COLO829 (cell line): ENCODE measurements at regions not wholly inside any gene's neighbourhood (a gene's known extent, or its start where the extent isn't known, plus 50 kb on each side); places are given as distances from the start of the nearest gene placed in this dataset.

Experiments used
- DNase-seq: peaks from one replicate; pipeline ENCODE4 v3.0.0; 2012; ENCODE audit warnings: low spot score

DNA sequence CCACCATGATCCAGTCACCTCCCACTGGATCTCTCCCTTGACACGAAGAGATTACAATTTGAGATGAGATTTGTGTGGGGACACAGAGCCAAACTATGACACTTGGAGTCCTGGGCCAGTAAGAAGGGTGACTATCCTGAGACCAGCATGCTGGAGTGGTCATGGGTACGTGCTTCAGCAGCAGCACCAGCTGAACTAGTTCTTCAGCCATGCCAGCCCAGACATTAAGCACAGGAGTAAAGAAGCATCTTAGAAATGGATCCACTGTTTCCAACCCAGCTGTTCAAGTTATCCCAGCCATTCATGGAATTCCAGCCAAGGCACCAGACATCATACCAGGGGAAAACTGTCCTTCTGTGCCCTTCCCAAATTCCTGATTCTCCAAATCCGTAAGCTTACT lies 370.0 kb downstream of the MAFB start:
- no peak for DNase-seq

- DNase-seq: no peak
Measured at GRCh38 chr20:40317156-40317790, 371.8 kb downstream of the MAFB start.

GRCh38 chr20:40314278-40314677 lies 374.8 kb downstream of the MAFB start:
- DNase-seq: no peak

DNA sequence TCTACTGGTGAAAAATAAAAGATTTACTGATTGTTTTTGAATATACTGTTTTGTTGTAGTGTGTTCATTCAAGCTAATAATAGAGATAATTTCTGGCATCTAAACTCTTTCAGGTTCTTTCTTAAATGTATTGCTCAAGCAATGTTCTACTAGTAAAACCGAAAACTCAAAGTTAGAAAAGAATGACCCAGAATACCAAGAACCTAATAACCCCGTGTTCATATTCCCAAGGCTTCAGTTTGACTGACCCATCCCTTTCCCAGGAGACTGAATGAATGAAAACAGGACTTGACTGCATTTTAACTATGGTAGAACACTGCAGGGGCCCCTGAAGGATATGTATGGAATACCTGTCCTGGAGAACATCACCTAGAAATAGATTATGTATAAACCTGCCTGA lies 375.3 kb downstream of the MAFB start:
- DNase-seq: no peak

DNA sequence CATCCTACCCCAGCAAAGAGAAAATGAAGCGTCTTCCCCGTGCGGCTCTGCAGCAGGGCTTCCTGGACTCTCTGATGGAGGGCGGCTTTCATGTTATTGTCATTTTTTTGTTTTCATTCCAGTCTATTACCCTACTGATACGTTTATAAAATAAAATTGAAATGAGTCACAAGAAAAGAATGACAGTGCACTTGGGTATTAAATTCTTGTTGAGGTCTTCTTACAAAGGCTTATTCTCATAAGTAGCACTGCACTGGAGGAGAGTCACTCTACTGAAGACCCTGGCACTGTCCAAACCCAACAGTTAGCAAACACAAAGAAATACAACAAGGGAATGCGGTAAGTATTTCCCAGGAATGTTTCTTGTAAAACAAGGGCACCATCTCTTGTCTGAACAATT lies 379.3 kb downstream of the MAFB start:
- no peak for DNase-seq

DNA sequence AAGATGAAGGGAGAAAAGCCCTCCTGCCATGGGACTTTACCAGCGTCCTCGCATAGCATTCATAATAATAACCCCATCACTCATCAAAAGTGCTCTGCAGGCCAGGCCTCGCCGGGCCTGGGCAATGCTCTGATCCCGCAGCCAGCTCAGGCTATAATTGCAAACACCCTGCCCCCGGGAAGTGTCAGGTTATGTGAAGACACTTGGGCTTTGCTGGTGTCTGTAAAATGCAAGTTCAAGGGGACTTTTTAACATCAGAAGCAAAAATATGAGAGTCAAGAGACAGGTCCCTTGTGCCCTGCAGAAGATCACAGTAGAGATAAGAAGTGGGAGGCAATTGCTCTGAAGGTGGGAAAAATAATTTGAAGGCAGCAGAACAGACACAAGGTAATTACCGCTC lies 381.0 kb downstream of the MAFB start:
- no peak for DNase-seq

- no peak for DNase-seq
Measured at GRCh38 chr20:40307268-40307667, 381.8 kb downstream of the MAFB start.

GRCh38 chr20:40305303-40305702 lies 383.7 kb downstream of the MAFB start:
- DNase-seq: no peak

DNA sequence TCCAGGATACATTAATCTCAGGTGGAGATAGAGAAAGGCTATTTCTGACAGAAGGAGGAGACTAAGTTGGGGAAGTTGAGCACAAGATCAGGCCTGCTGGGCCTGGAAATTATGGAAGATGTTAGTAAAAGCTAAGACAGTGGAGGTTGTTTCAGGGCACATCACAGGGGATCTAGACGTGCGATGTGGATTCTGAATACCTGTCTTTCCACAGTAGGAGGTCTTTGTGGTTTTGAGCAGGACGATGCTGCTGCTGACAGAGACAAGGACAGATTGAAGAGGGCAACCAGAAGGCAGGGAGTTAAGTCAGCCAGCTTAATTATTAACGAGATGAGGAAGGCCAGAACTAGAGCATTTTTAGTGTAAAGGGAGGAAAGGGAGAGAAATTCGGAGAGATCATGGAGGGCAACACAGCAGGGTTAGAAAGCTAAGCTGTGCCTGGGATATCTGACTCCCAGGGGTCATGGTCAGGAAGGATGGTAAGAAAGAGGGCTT lies 384.9 kb downstream of the MAFB start:
- DNase-seq: no peak

- no peak for DNase-seq
Measured at GRCh38 chr20:40294747-40295146, 394.3 kb downstream of the MAFB start.

DNA sequence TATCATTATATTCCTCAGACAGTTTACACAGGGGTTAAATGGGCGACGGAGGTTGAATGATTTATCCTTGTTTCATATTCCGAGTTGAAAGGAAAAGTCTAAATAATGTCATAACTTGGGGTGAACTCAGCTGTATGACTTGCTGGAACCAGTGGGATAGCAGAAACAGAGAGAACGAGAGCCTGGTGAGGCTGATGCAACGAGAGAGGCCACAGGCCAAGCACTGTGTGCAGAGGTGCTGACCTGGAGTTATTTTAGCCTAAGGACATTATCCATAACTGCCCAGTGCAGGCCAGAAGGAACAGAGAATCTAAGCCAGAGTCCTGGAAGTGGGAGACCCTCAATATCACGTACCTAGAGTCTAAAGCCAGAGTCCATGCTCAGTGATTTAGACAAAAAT lies 394.9 kb downstream of the MAFB start:
- DNase-seq: no peak

DNA sequence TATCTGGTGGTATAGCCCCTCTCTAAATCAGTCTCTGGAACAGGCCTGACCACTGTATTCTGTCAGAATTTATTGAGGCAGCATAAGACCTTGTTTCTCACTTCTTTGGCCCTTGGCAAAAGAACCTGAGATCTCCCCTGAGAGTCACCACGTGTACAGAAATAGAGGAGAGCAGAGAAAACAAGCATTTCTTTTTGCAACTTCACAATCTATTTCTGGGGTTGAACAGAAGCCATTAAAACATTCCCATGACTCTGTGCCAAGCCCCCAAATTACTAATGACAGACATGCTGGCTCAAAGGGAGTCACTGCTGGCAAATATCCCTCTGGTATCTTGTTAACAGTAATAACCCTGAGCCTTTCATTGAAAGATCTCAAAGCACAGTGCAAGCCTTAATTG lies 395.3 kb downstream of the MAFB start:
- DNase-seq: peak; percentile 9

DNA sequence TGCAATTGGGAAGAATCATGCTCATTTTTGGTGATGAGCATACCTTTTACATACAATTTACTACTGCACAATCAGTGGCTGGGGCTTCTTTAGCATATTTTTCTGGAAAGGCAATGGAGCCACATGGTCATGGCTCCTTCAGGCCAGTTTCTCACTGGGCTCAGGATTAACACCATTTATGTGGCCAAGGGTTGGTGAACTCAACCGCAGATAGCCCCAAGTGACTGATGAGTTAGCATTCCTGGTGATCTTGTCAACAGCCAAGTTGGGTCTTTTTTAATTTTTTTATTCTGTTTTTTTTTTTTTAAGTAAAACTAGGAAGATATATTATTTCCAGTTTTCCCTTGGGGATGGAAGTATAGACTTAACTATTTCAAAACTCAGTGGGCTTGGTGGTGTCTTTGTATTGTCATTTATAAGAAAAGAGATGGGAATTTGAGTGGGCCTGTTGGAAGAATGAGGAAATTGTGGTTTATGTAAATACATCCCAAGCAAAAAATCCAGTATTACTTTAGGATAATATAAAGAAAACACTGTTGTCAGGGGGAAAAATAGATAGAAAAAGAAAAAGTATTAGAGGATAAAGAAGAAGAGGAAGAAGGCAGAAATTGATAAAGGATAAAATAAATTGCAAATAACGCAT lies 397.4 kb downstream of the MAFB start:
- DNase-seq: no peak

- no peak for DNase-seq
Measured at GRCh38 chr20:40287683-40288082, 401.4 kb downstream of the MAFB start.

DNA sequence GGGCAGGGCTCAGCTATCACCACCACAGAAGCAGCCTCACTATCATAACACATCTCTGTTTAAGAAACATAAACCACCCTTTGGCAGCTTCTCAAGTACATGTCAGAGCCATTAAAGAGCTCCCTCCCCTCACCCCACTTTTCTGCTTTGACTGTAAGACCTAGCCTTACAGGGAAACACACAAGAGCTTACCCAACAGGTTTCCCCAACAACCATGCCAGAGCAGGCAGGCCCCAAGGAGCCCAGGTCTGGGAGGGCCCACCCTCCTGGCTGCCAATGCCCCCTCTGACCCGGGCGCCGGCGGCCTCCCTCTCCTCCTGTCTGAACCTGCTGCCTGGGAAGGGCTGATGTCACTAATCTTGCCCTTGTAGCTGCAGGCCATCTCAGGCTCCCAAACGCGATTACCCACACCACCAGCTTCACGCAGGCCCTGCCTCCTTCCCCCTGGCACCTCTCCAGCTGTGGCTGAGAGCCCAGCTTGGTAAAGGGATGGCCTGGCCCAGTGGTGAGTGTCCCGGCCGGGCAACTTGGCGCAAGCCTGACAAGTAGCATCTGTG lies 402.0 kb downstream of the MAFB start:
- no peak for DNase-seq

- DNase-seq: no peak
Measured at GRCh38 chr20:40284611-40285010, 404.4 kb downstream of the MAFB start.

GRCh38 chr20:40283689-40284088 lies 405.3 kb downstream of the MAFB start:
- DNase-seq: no peak

GRCh38 chr20:40282941-40283340 lies 406.1 kb downstream of the MAFB start:
- DNase-seq: no peak

DNA sequence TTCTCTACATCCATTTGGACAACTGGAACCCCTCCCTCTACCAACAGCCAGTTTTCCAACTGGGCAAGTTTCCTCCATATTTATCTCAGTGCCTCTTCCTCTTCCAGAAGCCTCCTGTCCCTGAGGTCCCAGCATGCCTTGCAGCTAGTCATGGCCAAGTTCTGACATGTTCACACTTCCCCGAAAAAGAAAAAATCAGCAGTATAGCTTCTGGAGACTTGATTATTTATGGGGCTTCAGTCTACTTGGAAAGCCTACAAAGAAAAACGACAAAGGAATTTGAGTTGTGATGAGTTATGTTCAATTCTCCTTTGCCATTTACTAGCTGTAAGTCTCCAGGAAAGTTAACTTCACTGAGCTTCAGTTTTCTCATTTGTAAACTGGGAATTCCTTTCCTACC lies 406.5 kb downstream of the MAFB start:
- no peak for DNase-seq

GRCh38 chr20:40280616-40281015 lies 408.4 kb downstream of the MAFB start:
- DNase-seq: no peak

- peak; percentile 92 for DNase-seq
Measured at GRCh38 chr20:40279390-40279789, 409.6 kb downstream of the MAFB start.

- DNase-seq: no peak
Measured at GRCh38 chr20:40278673-40279072, 410.4 kb downstream of the MAFB start.

- no peak for DNase-seq
Measured at GRCh38 chr20:40276301-40276700, 412.7 kb downstream of the MAFB start.

DNA sequence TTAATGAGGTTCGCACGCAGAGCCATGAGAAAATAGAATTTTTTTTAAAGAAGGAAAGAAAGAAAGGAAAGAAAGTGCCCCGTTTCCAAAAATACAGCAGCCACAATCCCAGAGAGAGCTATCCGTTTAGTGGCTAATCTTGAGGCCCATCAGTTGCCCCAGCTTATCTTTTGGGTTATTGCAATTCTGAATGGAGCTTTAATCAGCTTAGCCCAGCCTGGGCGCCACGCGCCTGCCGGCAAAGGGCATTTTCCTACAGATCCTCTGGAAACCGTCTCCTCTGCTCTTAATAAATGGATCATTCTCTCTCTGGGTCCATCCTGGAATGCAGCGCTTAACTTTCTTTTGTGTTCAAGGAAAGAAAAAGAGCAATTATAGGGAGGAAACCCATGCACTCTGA lies 413.3 kb downstream of the MAFB start:
- DNase-seq: no peak
